ENCODE measurements at regions not wholly inside any gene's neighbourhood (a gene's known extent, or its start where the extent isn't known, plus 50 kb on each side); places are given as distances from the start of the nearest gene placed in this dataset.

GRCh38 chr4:184538023-184538599 is 63.8 kb upstream of the IRF2 start:
- in situ Hi-C loops (cut with HindIII; ENCODE audit: extremely low pct_ligation_motif_present, low pct_unique_long_range_greater_than_20kb) (loop anchor here (5.0 kb wide), 1 partner anchor 271 kb away; no protein-coding TSS in a partner anchor), intact Hi-C loops (cut with micrococcal nuclease; ENCODE audit: unreplicated experiment) (loop anchor here (1.0 to 5.0 kb wide), 2 partner anchors 109 to 274 kb away; partner anchors contain the start of genes CASP3 and PRIMPOL)
- Histone ChIP-seq H3K79me2 (ENCODE audit: insufficient read depth, low read length) (no peaks in the 10 kb centered on the region), H3K9me3 (ENCODE audit: low read length) (no peaks in the 10 kb centered on the region), H3K27ac (ENCODE audit: extremely low read length, insufficient read depth, low read length) (peak overlapping the region; percentile 71), H3K9ac (ENCODE audit: insufficient read depth, low read depth, low read length) (peak overlapping the region; percentile 87), H3K4me2 (ENCODE audit: low read depth, low read length) (peak overlapping the region; percentile 93), H3K4me1 (ENCODE audit: insufficient read depth, low read length) (peaks cover 41% of the 10 kb centered on the region), H4K20me1 (ENCODE audit: insufficient read depth, low read length) (no peaks in the 10 kb centered on the region), H3K27me3 (ENCODE audit: control insufficient read depth in 1 of 2, insufficient read depth in 2 of 2, low read length in 2 of 2) (no peaks in the 10 kb centered on the region; a peak in 1 of 5 replicates), H2AFZ (ENCODE audit: low read length) (peak overlapping the region; percentile 68), H3K36me3 (replicated peaks in 1 of 2; ENCODE audit: control insufficient read depth in 1 of 2, insufficient read depth in 2 of 2, low read length in 2 of 2) (no peaks in the 10 kb centered on the region), H3K4me3 (replicated peaks in 1 of 3; ENCODE audit: insufficient read depth in 1 of 3, low read depth in 2 of 3, low read length in 3 of 3) (peak overlapping the region; percentile 75 to 98 (median 87))
- CTCF ChIA-PET (ENCODE audit: low intra/inter-chr PET ratio, low total read pairs), result interaction anchor here (0.8 to 3.3 kb wide), 3 partner anchors 155 to 274 kb away, joined by 3 to 34 read pairs (median 4); no protein-coding TSS in a partner anchor
- BruUV-seq (replicated peaks), result no TSS peak
- POLR2A ChIA-PET, result interaction anchor here (0.7 to 1.9 kb wide), 20 partner anchors 9 to 274 kb away, joined by 3 to 15 read pairs (median 4); partner anchors contain the start of genes CASP3, IRF2 and PRIMPOL
- WGBS (ENCODE audit: low lambda C conversion rate), result 4% methylated on average over 18 of the region's 18 CpGs
- FAIRE-seq (peak; percentile 77), DNase-seq (ENCODE audit: low spot score) (peak; percentile 85), ATAC-seq (peak; percentile 92)
- TF ChIP-seq ZNF451 (CRISPR knock-in tag; IDR thresholded peaks at IDR 0.05) (no peak), ZFX (CRISPR knock-in tag; IDR thresholded peaks at IDR 0.05; ENCODE audit: low read depth) (peak; percentile 32), HOXA3 (CRISPR knock-in tag; IDR thresholded peaks at IDR 0.05) (peak; percentile 33; the same call in 1 of the 2 replicates), SRSF9 (IDR thresholded peaks at IDR 0.05; ENCODE audit: borderline replicate concordance, insufficient read depth, low read depth, low read length, poor library complexity, severe bottlenecking) (no peak), RAD21 (CRISPR knock-in tag; IDR thresholded peaks at IDR 0.05) (peak; percentile 93), MIER3 (CRISPR knock-in tag; IDR thresholded peaks at IDR 0.05; ENCODE audit: borderline replicate concordance) (no peak; the same call in 1 of the 2 replicates), ATF4 (CRISPR knock-in tag; IDR thresholded peaks at IDR 0.05) (no peak), SMAD3 (CRISPR knock-in tag; IDR thresholded peaks at IDR 0.05) (peak; percentile 60; the same call in 1 of the 2 replicates), ZNF333 (CRISPR knock-in tag; IDR thresholded peaks at IDR 0.05; ENCODE audit: borderline replicate concordance) (no peak), GATAD2A (CRISPR knock-in tag; IDR thresholded peaks at IDR 0.05) (peak; percentile 76), FOXO1 (CRISPR knock-in tag; IDR thresholded peaks at IDR 0.05) (peak; percentile 31; the same call in 1 of the 2 replicates), MLLT10 (CRISPR knock-in tag; IDR thresholded peaks at IDR 0.05) (no peak), KDM2A (CRISPR knock-in tag; IDR thresholded peaks at IDR 0.05; ENCODE audit: borderline replicate concordance, low read depth) (peak; percentile 45; the same call in 1 of the 2 replicates), ZSCAN30 (CRISPR knock-in tag; IDR thresholded peaks at IDR 0.05) (0 out of 2 replicates have a peak, but pooled peaks have one; percentile 30), RFXANK (CRISPR knock-in tag; IDR thresholded peaks at IDR 0.05) (no peak), SMC3 (IDR thresholded peaks at IDR 0.05; ENCODE audit: low read length) (peak; percentile 92), FOXA3 (CRISPR knock-in tag; IDR thresholded peaks at IDR 0.05) (peak; percentile 20; the same call in 1 of the 2 replicates), KMT2A (CRISPR knock-in tag; IDR thresholded peaks at IDR 0.05) (0 out of 2 replicates have a peak, but pooled peaks have one; percentile 21), ZNF350 (CRISPR knock-in tag; IDR thresholded peaks at IDR 0.05; ENCODE audit: borderline replicate concordance, low read depth) (no peak; the same call in 1 of the 2 replicates), ZBTB10 (CRISPR knock-in tag; IDR thresholded peaks at IDR 0.05; ENCODE audit: borderline replicate concordance) (peak; percentile 51; the same call in 1 of the 2 replicates), ZNF746 (CRISPR knock-in tag; IDR thresholded peaks at IDR 0.05) (no peak), MYC (CRISPR knock-in tag; IDR thresholded peaks at IDR 0.05; ENCODE audit: borderline replicate concordance) (0 out of 2 replicates have a peak, but pooled peaks have one; percentile 2), ZNF670 (CRISPR knock-in tag; IDR thresholded peaks at IDR 0.05; ENCODE audit: borderline replicate concordance) (peak; percentile 64; the same call in 1 of the 2 replicates)

All from HepG2 (cell line).